ENCODE measurements at regions not wholly inside any gene's neighbourhood (a gene's known extent, or its start where the extent isn't known, plus 50 kb on each side); places are given as distances from the start of the nearest gene placed in this dataset. TPM values are rescaled to one million over a fixed set of nuclear protein-coding genes. Genes with fewer than 3 reads are reported as not detected.

DNA sequence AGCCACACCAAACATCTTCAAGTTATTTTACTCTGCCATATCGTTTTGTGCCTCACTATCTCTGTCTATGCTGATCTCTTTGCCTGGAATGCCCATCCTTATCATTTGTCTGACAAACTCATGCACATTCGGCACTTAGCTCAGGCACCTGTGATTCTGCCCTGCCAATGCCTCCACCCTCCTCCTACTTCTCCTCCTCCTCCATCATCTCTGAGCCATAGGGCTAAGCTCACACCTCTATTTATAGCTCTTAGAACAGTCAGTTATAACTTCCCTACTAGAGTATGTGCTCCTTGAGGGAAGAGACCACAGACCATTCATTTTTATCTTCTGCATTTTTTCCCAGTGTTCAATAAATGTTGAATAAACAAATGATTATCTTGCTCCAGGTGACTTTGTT is 51.2 kb upstream of the CDK13 start:
- Histone ChIP-seq H3K79me2 (ENCODE audit: control insufficient read depth, insufficient read depth, low read length) (no peaks in the 10 kb centered on the region), H3K9me1 (ENCODE audit: control insufficient read depth, insufficient read depth, low read length) (no peaks in the 10 kb centered on the region), H3K36me3 (ENCODE audit: control insufficient read depth, insufficient read depth, low read length) (no peaks in the 10 kb centered on the region), H3K9ac (ENCODE audit: insufficient read depth in 1 of 2, low read depth in 2 of 2, low read length in 2 of 2) (no peak overlapping the region), H3K4me1 (replicated peaks in 1 of 2; ENCODE audit: control insufficient read depth in 2 of 2, insufficient read depth in 2 of 2, low read length in 2 of 2) (no peaks in the 10 kb centered on the region), H3K4me3 (no peak overlapping the region), H3K27me3 (ENCODE audit: control insufficient read depth in 2 of 2, insufficient read depth in 2 of 2, low read length in 2 of 2) (peaks cover 4 to 13% of the 10 kb centered on the region in 2 experiments; a peak in 2 of 5 replicates), H3K4me2 (ENCODE audit: insufficient read depth, low read length) (no peak overlapping the region), H3K27ac (ENCODE audit: extremely low read depth, low read depth, low read length) (no peak overlapping the region), H2AFZ (ENCODE audit: low read depth, low read length) (no peak overlapping the region), H4K20me1 (replicated peaks; ENCODE audit: control insufficient read depth, insufficient read depth, low read length) (no peaks in the 10 kb centered on the region), H3K9me3 (replicated peaks; ENCODE audit: control insufficient read depth, insufficient read depth, low read depth, low read length) (no peaks in the 10 kb centered on the region)
- ChIA-PET CTCF (ENCODE audit: low intra/inter-chr PET ratio) (no interaction called here), POLR2A (interaction anchor here (0.6 kb wide), 1 partner anchor 47 kb away, joined by 3 read pairs; no protein-coding TSS in a partner anchor)
- in situ Hi-C loops (cut with MboI): loop anchor here (5.0 kb wide), 1 partner anchor 153 kb away; no protein-coding TSS in a partner anchor
- TF ChIP-seq ZNF140 (CRISPR knock-in tag; IDR thresholded peaks at IDR 0.05) (no peak), POLR3G (IDR thresholded peaks at IDR 0.05; ENCODE audit: extremely low read depth, insufficient read length, insufficient replicate concordance) (no peak), TOE1 (IDR thresholded peaks at IDR 0.05; ENCODE audit: borderline replicate concordance) (no peak), TOE1 (CRISPR knock-in tag; IDR thresholded peaks at IDR 0.05; ENCODE audit: borderline replicate concordance, low read depth) (no peak)
- no peak for FAIRE-seq
- no peak for DNase-seq (ENCODE audit: extremely low read depth in 1 of 4, low spot score in 3 of 4)
- BruUV-seq (replicated peaks): no TSS peak
- ATAC-seq: no peak
- intact Hi-C loops (cut with micrococcal nuclease): no loop called here
- WGBS (ENCODE audit: insufficient coverage, low coverage, missing lambda C conversion rate): 0% methylated on average over 2 of the region's 2 CpGs

Small RNA genes lying in the stretch of these regions (small RNA-seq; reads per million reads assigned to genes)
- gene RN7SL496P (not detected), gene RNU6-719P (not detected)

Measured in K562 (cell line).